ENCODE measurements at regions not wholly inside any gene's neighbourhood (a gene's known extent, or its start where the extent isn't known, plus 50 kb on each side); places are given as distances from the start of the nearest gene placed in this dataset.

DNA sequence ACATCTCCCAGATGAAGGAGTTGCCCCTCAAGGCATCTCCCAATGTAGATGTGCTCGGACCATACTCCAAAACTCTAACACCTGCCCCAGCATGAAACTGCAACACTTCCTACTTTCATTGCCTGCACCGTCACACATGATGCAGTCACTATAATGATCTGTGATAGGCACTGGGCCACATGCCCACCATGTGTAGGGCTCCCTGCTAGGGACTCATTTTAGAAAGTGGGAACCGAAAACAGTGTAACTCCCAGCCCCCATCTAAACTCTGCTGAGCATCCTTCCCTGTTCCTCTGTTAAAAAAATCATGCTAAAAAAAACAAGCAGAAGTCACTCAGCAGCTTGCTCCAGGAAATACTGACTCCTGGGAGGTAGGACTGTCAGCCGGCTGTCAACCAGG is 496.1 kb upstream of the RAB6C start:
- Histone ChIP-seq H3K36me3 (no peaks in the 10 kb centered on the region), H3K27me3 (no peaks in the 10 kb centered on the region), H3K4me1 (no peaks in the 10 kb centered on the region)

GRCh38 chr2:129484999-129485897 is 494.2 kb upstream of the RAB6C start:
- H3K4me3 ChIP-seq (ENCODE audit: low read depth, low read length) = no peak overlapping the region
- TF ChIP-seq, protein P1, sequence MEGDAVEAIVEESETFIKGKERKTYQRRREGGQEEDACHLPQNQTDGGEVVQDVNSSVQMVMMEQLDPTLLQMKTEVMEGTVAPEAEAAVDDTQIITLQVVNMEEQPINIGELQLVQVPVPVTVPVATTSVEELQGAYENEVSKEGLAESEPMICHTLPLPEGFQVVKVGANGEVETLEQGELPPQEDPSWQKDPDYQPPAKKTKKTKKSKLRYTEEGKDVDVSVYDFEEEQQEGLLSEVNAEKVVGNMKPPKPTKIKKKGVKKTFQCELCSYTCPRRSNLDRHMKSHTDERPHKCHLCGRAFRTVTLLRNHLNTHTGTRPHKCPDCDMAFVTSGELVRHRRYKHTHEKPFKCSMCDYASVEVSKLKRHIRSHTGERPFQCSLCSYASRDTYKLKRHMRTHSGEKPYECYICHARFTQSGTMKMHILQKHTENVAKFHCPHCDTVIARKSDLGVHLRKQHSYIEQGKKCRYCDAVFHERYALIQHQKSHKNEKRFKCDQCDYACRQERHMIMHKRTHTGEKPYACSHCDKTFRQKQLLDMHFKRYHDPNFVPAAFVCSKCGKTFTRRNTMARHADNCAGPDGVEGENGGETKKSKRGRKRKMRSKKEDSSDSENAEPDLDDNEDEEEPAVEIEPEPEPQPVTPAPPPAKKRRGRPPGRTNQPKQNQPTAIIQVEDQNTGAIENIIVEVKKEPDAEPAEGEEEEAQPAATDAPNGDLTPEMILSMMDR (IDR thresholded peaks at IDR 0.05; ENCODE audit: low read depth, low read length) = no peak
- no peaks in the 10 kb centered on the region for H3K27me3 ChIP-seq
- H3K9me3 ChIP-seq = no peaks in the 10 kb centered on the region
- no peak for DNase-seq
- no peaks in the 10 kb centered on the region for H3K36me3 ChIP-seq
- H3K4me1 ChIP-seq = no peaks in the 10 kb centered on the region

More for the DNA sequence above, 496.1 kb upstream of the RAB6C start:
- H3K4me3 ChIP-seq (ENCODE audit: low read depth, low read length) = no peak overlapping the region
- H3K9me3 ChIP-seq = no peaks in the 10 kb centered on the region
- TF ChIP-seq, protein P1 (IDR thresholded peaks at IDR 0.05; ENCODE audit: low read depth, low read length) = no peak
- DNase-seq = no peak

GRCh38 chr2:129488376-129488775 is 491.1 kb upstream of the RAB6C start:
- TF ChIP-seq, protein P1 (IDR thresholded peaks at IDR 0.05; ENCODE audit: low read depth, low read length) = no peak
- Histone ChIP-seq H3K36me3 (no peaks in the 10 kb centered on the region), H3K4me3 (ENCODE audit: low read depth, low read length) (no peak overlapping the region), H3K4me1 (no peaks in the 10 kb centered on the region), H3K9me3 (no peaks in the 10 kb centered on the region), H3K27me3 (no peaks in the 10 kb centered on the region)
- no peak for DNase-seq

DNA sequence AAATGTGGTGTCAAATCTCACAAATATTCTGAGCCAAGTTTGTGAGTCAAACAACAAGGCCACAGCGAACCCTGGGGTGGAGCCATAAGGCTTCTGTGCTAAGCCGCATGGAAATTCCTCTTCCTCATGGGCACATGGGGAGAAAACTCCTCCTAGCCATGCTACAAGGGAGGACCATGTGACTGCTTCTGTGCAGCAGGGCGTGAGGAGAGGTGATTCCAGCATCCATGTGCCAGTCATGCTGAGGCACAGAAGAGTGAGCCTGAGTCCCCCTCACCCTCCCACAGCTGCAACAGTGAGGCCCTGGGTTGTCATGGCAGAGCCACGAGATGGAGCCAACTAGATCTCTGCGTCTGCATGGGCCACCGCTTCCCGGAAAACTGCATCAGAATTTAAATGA is 488.8 kb upstream of the RAB6C start:
- Histone ChIP-seq H3K4me1 (no peaks in the 10 kb centered on the region), H3K4me3 (ENCODE audit: low read depth, low read length) (no peak overlapping the region)

DNA sequence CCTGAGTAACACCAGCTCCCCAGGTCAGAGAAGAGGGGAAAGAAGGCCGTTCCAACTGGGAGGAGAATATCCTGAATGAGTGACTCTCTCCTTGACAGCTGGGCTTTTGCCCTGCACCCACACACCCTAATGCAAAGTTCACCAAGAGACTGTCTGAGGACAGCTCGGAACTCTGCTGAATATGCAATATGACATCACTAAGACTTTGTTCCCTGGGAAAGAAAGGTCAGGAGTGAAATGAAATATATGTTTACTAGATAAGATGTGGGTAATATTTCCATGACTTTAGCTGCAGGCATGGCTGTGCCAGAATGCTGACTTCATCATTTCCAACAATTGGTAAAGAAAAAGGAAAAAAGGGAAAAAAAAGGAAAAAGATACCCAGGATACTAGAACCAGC is 488.2 kb upstream of the RAB6C start:
- H3K27me3 ChIP-seq = no peaks in the 10 kb centered on the region
- no peaks in the 10 kb centered on the region for H3K4me1 ChIP-seq
- TF ChIP-seq, protein P1 (IDR thresholded peaks at IDR 0.05; ENCODE audit: low read depth, low read length) = no peak
- H3K9me3 ChIP-seq = no peaks in the 10 kb centered on the region
- H3K36me3 ChIP-seq = no peaks in the 10 kb centered on the region
- DNase-seq = no peak
- H3K4me3 ChIP-seq (ENCODE audit: low read depth, low read length) = no peak overlapping the region

More for the DNA sequence above, 488.8 kb upstream of the RAB6C start:
- H3K27me3 ChIP-seq = no peaks in the 10 kb centered on the region
- no peak for DNase-seq
- no peaks in the 10 kb centered on the region for H3K9me3 ChIP-seq
- TF ChIP-seq, protein P1 (IDR thresholded peaks at IDR 0.05; ENCODE audit: low read depth, low read length) = no peak
- no peaks in the 10 kb centered on the region for H3K36me3 ChIP-seq

GRCh38 chr2:129492548-129492947 is 486.9 kb upstream of the RAB6C start:
- DNase-seq = no peak
- TF ChIP-seq, protein P1 (IDR thresholded peaks at IDR 0.05; ENCODE audit: low read depth, low read length) = no peak
- Histone ChIP-seq H3K4me3 (ENCODE audit: low read depth, low read length) (no peak overlapping the region), H3K4me1 (no peaks in the 10 kb centered on the region), H3K9me3 (no peaks in the 10 kb centered on the region), H3K36me3 (no peaks in the 10 kb centered on the region), H3K27me3 (no peaks in the 10 kb centered on the region)
